ENCODE measurements at regions not wholly inside any gene's neighbourhood (a gene's known extent, or its start where the extent isn't known, plus 50 kb on each side); places are given as distances from the start of the nearest gene placed in this dataset.

DNA sequence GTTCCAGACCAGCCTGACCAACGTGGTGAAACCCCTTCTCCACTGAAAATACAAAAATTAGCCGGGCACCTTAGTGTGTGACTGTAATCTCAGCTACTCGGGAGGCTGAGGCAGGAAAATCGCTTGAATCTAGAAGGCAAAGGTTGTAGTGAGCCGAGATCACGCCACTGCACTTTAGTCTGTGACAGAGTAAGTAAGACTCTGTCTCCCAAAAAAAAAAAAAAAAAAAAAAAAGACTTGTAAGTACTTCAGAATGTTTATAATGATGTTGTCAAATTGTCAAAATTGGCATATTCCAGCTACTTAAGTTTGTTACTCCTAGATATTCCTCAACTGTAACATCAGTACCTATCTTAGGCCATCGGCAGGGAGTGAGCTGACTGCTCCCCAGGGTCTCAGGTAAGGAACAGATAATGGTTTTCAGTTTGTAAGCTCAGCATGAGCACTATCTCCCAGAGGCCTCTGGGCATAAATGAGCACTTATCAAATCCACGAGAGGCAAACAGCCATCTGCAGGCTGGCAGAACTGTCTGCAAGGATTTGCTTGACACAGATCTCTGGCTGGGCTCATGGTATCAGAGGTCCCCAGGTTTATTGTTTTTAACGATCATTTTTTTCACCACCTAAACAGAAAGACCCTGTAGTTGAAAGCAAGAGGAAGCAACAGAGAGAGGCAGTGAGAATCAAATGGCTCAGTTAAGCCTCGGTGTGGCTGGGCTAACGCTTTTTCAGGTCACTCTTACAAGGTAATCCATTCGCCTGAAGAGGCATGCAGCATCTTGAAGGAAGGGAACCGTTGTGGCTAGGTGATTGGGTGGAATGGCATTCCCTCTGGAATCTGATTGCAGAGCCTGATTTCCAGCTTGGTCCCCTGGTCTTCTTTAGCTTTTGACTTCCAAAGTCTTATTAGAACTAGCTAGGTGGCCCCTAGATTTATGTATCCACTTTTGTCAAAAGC, 115.9 kb downstream of the LY86 start:
- no peak for DNase-seq

- no peak for DNase-seq
Observed at GRCh38 chr6:6705061-6705425, 116.5 kb downstream of the LY86 start.

DNA sequence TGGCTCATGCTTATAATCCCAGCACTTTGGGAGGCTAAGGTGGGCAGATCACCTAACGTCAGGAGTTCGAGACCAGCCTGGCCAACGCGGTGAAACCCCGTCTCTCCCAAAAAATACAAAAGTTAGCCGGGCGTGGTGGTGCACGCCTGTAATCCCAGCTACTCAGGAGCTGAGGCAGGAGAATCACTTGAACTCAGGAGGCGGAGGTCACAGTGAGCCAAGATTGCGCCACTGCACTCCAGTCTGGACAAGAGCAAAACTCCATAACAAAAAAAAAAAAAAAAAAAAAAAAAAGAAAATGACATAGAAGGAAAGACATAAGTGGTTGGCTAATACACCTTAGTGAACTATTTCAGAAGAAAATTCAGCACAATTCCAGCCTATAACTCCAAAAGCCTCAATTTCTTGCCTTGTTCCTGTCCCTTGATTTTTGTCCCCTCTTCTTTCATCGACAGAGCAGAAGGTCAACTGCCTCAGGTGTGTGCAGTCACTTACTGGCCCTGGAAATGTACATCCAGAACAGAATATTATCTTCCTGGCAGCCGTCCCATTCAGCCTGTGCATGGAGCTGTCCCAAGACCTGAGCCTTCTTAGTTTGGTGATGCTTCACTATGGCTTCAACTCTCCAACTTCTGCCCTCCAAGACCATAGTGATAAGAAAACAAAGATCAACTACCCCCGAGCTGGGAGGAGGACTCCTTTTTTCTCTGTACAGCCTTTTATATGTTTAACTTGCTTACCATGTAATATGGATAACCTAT, 117.6 kb downstream of the LY86 start:
- DNase-seq: no peak

DNA sequence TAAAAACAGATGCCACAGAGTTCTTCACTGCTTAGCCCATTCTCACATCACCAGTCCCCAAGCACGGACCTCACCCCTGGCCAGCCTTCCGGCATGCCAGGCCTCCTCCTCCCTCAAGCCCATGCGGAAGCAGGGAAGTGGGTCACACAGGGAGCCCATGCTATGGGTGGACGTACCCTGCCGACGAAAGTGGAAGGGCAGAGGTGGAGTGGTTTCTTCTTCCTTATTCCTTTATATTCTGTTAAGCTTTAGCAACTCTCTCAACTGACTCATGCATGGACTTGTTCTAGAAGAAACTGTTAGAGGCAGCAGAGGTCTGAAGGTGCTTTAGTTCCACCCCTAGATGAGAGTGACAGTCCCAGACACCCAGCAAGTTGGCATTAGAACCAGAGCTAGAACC, 118.6 kb downstream of the LY86 start:
- no peak for DNase-seq

- DNase-seq: no peak
Observed at GRCh38 chr6:6709106-6709505, 120.6 kb downstream of the LY86 start.

DNA sequence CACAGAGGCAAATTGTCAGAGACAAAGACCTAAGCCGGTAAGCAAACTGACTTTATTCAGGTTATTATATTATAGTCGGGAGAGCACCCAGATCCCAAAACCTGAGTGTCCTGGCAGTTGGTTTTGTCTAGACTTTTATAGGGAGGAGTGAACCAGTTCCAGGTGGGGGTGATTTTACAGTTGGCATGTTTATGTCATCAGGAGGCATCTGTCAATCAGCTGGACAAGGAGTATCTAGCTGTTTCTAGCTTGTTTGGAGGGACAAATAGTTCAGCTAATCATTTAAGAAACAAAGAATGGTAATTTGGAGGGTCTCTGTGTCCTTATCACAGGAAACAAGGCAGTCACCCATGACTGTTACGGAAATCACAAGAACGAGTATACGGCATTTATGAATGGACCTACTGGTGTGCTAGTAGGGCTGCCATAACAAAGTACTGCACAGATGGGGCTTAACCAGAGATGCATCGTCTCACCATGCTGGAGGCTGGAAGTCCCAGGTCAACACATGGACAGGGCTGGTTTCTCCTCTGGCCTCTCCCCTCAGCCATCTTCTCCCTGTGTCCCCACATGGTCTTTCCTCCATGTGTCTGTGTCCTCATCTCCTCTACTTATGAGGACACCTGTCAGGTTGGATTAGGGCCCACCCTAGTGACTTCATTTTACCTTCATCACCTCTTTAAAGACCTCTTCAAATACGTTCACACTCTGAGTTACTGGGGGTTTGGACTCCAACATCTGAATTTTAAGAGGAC, 122.7 kb downstream of the LY86 start:
- DNase-seq: no peak

DNA sequence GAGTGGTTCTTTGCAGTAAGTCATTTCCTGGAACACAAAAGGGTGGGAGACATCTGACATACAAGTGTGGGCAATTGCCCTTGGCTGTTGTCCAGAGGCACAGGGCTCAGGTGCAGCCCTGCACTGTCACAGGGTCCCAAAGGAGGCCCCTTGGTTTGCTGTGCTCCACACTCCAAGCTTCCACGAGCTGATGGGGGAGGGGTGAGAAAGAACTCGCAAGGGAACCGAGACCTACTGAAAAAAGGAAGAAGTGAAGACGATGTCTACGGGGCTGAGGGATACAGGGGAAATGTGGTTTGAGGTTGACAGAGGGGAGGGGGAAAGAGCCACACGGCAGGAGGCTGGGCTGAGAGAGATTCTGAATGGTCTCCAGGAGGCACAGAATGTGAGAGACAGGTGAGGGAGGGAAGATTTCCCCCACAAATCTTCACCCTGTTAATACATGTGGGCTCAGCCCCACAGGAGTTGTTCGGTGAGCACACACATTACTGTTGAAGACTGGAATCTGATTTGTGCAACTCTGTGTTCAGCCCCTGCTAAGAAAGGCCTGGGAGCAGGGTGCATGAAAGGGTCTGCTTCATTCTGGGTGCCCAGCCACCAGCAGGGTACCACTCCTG, 123.4 kb downstream of the LY86 start:
- peak; percentile 25 for DNase-seq

DNA sequence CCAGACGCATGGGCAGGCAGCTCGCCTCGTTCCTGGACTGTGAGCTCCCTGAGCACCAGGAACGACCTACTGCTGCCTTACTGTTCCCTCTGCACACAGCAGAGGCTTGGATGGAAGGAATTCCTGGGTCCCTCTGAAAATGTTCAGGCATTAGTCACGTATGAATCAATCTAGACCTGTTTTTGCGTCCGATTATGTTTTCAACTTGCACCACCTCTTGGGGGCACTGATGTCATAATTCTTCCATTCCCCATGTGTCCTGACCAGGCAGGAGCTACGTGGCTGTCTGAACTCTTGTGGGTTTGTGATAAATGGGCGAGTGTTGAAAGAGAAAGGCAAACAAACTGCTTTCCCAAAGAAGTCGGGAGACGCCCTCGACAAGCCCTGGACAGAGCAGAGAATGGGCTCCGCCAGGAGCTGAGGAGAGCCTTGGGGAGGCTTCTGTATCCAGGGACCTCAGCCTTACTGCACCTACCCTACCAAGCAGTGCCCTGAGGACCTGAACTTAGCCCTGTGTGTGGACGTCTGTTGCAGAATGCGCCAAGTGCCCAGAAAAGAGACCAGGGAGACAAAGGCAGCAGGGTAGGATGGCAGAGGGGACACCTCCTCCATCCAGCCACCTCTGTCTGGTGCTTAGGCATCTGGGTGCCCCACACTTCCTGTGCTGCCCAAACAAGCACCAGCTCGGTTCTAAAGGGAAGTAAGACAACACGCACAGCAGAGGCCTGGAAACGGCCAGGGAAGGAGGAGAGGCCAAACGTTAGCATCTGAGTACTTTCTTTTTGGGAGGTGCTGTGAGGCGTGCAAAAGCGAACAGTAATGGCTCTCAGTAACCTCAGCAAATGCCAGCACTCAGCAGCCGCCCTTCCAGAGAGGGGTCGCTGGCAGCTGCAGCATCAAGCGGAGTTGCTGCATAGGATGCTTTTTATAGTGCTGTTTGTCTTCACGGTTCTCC, 124.2 kb downstream of the LY86 start:
- peak; percentile 16 for DNase-seq

GRCh38 chr6:6713657-6714056, 125.1 kb downstream of the LY86 start:
- no peak for DNase-seq

- no peak for DNase-seq
Observed at GRCh38 chr6:6714118-6714897, 125.8 kb downstream of the LY86 start.

DNA sequence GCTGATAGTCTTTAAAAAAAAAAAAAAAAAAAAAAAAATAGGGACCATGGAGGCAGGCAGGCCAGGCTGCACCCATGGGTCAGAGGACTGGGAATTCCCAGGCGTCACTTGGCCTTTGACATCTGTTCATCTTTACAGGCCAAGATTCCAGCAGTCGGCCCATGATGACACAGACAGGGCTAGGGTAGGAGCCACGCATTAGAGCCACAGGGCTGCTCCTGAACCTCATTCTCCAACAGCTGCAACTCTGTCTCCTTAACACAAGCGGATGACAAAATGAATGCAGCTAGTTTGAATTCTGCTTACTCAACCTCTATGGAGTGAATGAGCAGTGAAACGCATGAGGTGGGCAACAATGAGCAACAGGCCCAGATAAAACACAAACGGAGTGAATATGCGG, 126.4 kb downstream of the LY86 start:
- DNase-seq: no peak

DNA sequence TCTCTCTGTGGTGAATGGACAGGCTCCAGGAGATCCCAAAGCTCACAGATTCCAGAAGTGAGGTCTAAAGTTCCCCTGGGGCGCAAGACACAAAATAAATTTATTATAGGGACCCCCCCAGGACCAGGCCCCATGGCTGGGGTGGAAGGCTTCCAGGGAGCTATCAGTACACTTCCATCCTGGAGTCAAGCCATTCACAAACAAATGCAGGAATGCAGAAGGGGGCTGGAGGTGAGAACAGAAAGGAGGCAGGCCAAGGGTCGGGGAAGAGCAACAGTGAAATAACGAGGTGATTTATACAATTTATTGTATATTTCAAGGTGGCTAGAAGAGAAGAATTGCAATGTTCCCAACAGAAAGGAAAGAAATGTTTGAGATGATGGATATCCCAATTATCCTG, 126.9 kb downstream of the LY86 start:
- no peak for DNase-seq

- no peak for DNase-seq
Observed at GRCh38 chr6:6716998-6717763, 128.7 kb downstream of the LY86 start.

DNA sequence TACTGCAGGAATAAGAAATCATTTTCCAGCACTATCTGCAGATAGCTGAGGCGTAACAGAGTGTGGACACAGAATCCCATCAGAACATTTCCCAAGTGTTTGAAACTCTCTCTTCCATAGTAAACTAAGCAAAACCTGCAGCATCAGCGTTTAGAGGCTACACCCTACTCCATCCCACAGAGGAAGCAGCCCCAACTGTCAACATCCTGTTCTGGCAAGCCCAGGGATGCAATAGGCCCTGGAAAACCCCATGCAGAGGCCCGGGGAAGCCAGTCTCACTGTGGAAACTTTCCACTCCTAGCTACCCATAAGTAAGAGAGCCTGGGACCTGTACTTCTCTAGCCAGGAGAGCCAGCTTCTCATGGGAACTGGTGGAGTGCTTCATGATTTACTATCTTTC, 129.4 kb downstream of the LY86 start:
- no peak for DNase-seq

GRCh38 chr6:6721606-6722005, 133.1 kb downstream of the LY86 start:
- no peak for DNase-seq

DNA sequence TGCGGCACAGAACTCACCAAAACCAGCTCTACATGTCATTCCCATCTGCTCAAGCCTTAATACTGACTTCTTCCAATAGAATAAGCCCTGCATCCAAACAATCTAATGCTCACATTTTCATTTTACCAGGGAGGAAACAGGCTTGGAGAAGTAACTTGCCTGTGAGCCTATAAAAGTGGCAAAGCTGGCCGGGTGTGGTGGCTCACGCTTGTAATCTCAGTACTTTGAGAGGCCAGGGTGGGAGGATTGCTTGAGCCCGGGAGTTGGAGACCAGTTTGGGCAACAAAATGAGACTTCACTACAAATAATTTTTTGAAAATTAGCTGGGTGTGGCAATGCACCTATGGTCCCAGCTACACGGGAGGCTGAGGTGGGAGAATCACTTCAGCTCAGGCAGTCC, 133.7 kb downstream of the LY86 start:
- DNase-seq: no peak

DNA sequence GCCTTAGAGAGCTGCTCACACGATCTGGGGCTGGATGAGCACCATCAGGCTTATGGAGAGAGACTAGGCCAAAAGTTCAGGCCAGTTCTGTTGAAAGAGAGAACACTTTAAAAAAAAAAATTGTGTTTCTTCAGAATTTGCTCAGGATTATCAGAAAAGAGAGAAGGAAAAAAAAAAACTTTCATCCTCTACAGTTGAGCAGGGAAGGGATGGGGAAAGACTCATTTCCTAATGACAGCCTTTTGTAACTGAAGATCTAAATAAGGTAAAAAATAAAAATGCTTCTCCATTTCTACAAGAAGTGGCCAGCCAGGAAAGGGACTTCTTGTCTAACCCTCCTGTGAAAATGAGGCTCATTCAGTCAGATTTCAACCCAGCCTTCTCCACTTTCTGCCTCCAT, 134.8 kb downstream of the LY86 start:
- no peak for DNase-seq

DNA sequence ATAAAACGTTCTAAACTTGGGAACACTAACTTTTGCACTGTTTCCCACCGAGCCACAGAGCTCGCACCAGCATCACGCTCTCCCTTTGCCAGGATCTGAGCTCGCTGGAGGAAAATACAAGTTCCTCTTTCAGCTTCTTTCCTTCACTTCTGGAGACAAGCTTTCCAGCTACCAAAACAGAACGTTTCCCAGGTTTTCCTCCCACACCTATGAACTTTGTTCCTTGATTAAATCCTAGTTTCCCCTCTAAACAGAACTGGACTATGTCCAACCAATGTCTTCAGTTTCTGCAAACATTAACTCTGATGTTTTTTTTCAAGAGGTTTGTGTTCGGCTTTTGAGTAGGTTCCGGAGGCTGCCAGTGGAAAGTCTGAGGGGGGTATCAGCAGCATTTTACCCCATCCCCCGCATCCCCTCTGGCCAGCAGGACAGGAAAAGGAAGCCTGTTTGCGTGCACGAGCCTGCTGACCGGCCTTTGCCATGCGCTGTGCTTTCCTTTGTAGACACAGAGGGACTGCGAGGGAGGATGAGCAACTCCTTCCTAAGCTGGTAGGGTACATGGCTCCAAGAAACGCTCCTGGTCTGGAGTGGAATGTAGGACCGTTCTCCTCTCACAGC, 135.5 kb downstream of the LY86 start:
- no peak for DNase-seq

All from CD4-positive, alpha-beta T cell treated with Interleukin-6 for 4 hours (primary cell).